OCI-LY7 (cell line): ENCODE measurements at regions not wholly inside any gene's neighbourhood (a gene's known extent, or its start where the extent isn't known, plus 50 kb on each side); places are given as distances from the start of the nearest gene placed in this dataset.

Experiments used
- BruUV-seq: library from RNA; stranded (reverse); fragments of 400-500 nt; replicated peaks from 2 replicates; lab custom pipeline; 2021; lab: Mats Ljungman, UMichigan
- CTCF ChIA-PET: fragments of 300-600 bp; sonication (Branson Sonifier 250); formaldehyde crosslinking; loops from one replicate; lab custom pipeline; 2022; ENCODE audit warnings: antibody characterized with exemption; ENCODE audit not compliant: unreplicated experiment; lab: Charles Lee
- POLR2A ChIA-PET: fragments of 300-600 bp; sonication (Branson Sonifier 250); formaldehyde crosslinking; loops from one replicate; lab custom pipeline; 2022; ENCODE audit warnings: antibody characterized with exemption; lab: Charles Lee
- DNase-seq: peaks from one replicate; pipeline ENCODE4 v3.0.0-alpha.2; 2015; ENCODE audit warnings: low spot score
- H2AFZ ChIP-seq: fragments of 200-600 bp; sonication (generic), shearing (Covaris generic); 2 replicates; pipeline ENCODE4 v1.6.1; 2014; ENCODE audit warnings: mild to moderate bottlenecking, antibody characterized with exemption, low read length, moderate library complexity
- H3K27ac ChIP-seq: fragments of 200-600 bp; sonication (generic); 2 replicates; pipeline ENCODE4 v1.5.1; 2014; ENCODE audit warnings: mixed run types, low read depth, mild to moderate bottlenecking, moderate library complexity, low read length, inconsistent platforms; ENCODE audit not compliant: poor library complexity, severe bottlenecking
- H3K36me3 ChIP-seq: fragments of 200-600 bp; sonication (generic); 2 replicates; pipeline ENCODE4 v1.6.1; 2014; ENCODE audit warnings: mild to moderate bottlenecking, antibody characterized with exemption, low read length, moderate library complexity, mixed read lengths; ENCODE audit not compliant: insufficient read depth
- H3K4me1 ChIP-seq: fragments of 200-600 bp; sonication (generic); 2 replicates; pipeline ENCODE4 v1.5.1; 2014; ENCODE audit warnings: mild to moderate bottlenecking, low read length; ENCODE audit not compliant: insufficient read depth, poor library complexity, severe bottlenecking
- H3K4me2 ChIP-seq: fragments of 200-600 bp; sonication (generic); 2 replicates; pipeline ENCODE4 v1.6.1; 2014; ENCODE audit warnings: mild to moderate bottlenecking, low read length
- H3K4me3 ChIP-seq: fragments of 200-600 bp; sonication (generic); 2 replicates; pipeline ENCODE4 v1.5.1; 2014; ENCODE audit warnings: mild to moderate bottlenecking, low read depth, low read length; ENCODE audit not compliant: poor library complexity, severe bottlenecking
- H3K79me2 ChIP-seq: fragments of 200-600 bp; sonication (generic); 2 replicates; pipeline ENCODE4 v1.6.1; 2016; ENCODE audit warnings: low read depth, mild to moderate bottlenecking, low read length, moderate library complexity, mixed read lengths; ENCODE audit not compliant: insufficient read depth
- H3K9me2 ChIP-seq: fragments of 200-600 bp; sonication (generic); 2 replicates; pipeline ENCODE4 v1.6.1; 2016; ENCODE audit warnings: mild to moderate bottlenecking, low read length, mixed read lengths; ENCODE audit not compliant: insufficient read depth
- H3K9me3 ChIP-seq: fragments of 200-600 bp; sonication (generic); 2 replicates; pipeline ENCODE4 v1.6.1; 2014; ENCODE audit warnings: mild to moderate bottlenecking, mixed run types, low read length, mixed read lengths
- H4K20me1 ChIP-seq: fragments of 200-600 bp; sonication (generic); 2 replicates; pipeline ENCODE4 v1.6.1; 2014; ENCODE audit warnings: mild to moderate bottlenecking, antibody characterized with exemption, low read length, moderate library complexity, mixed read lengths; ENCODE audit not compliant: insufficient read depth
- EZH2phosphoT487 ChIP-seq: fragments of 200-600 bp; sonication (generic); IDR thresholded peaks from 2 replicates; pipeline ENCODE4 v1.6.1; 2018; ENCODE audit warnings: low read depth, borderline replicate concordance, mild to moderate bottlenecking, mixed run types, antibody characterized with exemption, low read length, moderate library complexity, mixed read lengths
- intact Hi-C: fragments of 100-400 bp; cut with micrococcal nuclease; formaldehyde crosslinking; loops from one replicate; pipeline ENCODE4 v1.10.0; 2022; ENCODE audit not compliant: unreplicated experiment
- TF ChIP-seq, protein P1 (sequence below): fragments of 200-600 bp; sonication (generic); conservative IDR thresholded peaks from 2 replicates; pipeline ENCODE4 v1.5.1; 2014; ENCODE audit warnings: mild to moderate bottlenecking, antibody characterized with exemption, low read length, moderate library complexity, mixed read lengths

- POLR2A ChIA-PET, result interaction anchor here (1.4 kb wide), 1 partner anchor 12 kb away, joined by 4 read pairs; no protein-coding TSS in a partner anchor
- Histone ChIP-seq H3K27ac (no peak overlapping the region), H2AFZ (no peak overlapping the region), H4K20me1 (no peaks in the 10 kb centered on the region), H3K36me3 (no peaks in the 10 kb centered on the region), H3K4me3 (no peak overlapping the region), H3K79me2 (no peaks in the 10 kb centered on the region), H3K9me3 (no peaks in the 10 kb centered on the region), H3K4me2 (no peak overlapping the region), H3K4me1 (peaks cover 39% of the 10 kb centered on the region), H3K9me2 (no peaks in the 10 kb centered on the region)
- BruUV-seq, result no TSS peak
- CTCF ChIA-PET, result no interaction called here
- intact Hi-C loops, result no loop called here
- TF ChIP-seq, protein P1, sequence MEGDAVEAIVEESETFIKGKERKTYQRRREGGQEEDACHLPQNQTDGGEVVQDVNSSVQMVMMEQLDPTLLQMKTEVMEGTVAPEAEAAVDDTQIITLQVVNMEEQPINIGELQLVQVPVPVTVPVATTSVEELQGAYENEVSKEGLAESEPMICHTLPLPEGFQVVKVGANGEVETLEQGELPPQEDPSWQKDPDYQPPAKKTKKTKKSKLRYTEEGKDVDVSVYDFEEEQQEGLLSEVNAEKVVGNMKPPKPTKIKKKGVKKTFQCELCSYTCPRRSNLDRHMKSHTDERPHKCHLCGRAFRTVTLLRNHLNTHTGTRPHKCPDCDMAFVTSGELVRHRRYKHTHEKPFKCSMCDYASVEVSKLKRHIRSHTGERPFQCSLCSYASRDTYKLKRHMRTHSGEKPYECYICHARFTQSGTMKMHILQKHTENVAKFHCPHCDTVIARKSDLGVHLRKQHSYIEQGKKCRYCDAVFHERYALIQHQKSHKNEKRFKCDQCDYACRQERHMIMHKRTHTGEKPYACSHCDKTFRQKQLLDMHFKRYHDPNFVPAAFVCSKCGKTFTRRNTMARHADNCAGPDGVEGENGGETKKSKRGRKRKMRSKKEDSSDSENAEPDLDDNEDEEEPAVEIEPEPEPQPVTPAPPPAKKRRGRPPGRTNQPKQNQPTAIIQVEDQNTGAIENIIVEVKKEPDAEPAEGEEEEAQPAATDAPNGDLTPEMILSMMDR, result no peak
- no peak for DNase-seq
These were observed 73.8 kb upstream of the KCNG1 start for GRCh38 chr20:51096582-51097267.

DNA sequence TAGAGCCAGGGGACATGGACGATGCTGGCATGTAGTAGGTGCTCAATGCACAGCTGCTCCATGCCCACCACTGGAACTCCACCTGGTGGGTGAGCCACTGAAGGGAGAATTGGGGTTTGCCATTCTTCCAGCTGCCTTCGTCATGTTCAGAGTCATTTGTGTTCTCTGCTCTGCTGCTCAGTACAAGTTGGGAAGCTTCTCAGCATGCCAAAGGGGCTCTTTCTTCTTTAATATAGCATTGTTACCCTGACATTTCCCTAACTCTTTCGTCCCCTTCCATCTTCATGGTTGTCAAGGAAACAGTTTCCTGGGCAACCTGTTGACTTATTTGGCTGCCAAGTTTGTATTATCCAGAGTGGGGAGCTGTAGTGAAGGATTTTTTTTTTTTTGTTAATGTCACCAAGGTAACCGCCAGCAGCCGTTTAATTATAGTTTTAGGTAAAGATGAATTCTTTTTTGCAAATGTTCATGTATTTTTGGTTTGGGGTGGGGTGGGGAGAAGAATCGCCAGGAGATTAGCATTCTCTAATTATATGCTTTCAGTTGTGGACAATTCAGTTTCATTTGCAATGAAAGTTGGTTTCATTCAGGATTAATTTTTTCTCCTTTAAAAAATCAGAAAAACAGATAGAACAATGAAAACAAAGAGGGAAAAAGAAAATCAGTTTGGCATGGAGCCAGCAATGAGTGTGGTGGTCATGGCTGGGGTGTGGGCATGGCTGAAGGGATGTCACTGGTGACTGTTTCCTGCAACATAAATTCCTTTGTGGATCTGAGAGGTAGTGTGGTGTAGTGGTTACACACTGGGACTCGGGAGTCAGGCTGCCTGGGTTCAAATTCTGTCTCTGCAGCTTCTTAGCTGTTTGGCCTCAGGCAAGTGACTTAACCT is 73.0 kb upstream of the KCNG1 start:
- H3K4me3 ChIP-seq, result no peak overlapping the region
- TF ChIP-seq, protein P1, result no peak
- TF ChIP-seq EZH2phosphoT487, result no peak
- H3K36me3 ChIP-seq, result no peaks in the 10 kb centered on the region
- DNase-seq, result peak; percentile 27
- H4K20me1 ChIP-seq, result no peaks in the 10 kb centered on the region
- H3K27ac ChIP-seq, result no peak overlapping the region
- no peak overlapping the region for H2AFZ ChIP-seq
- no TSS peak for BruUV-seq
- no peaks in the 10 kb centered on the region for H3K79me2 ChIP-seq
- no peaks in the 10 kb centered on the region for H3K9me3 ChIP-seq
- ChIA-PET CTCF (no interaction called here), POLR2A (interaction anchor here (1.4 kb wide), 1 partner anchor 11 kb away, joined by 4 read pairs; no protein-coding TSS in a partner anchor)
- no peak overlapping the region for H3K4me2 ChIP-seq
- peaks cover 31% of the 10 kb centered on the region for H3K4me1 ChIP-seq
- intact Hi-C loops, result no loop called here
- no peaks in the 10 kb centered on the region for H3K9me2 ChIP-seq
